ENCODE measurements at regions not wholly inside any gene's neighbourhood (a gene's known extent, or its start where the extent isn't known, plus 50 kb on each side); places are given as distances from the start of the nearest gene placed in this dataset.
A peak's percentile ranks its signal among the peaks of the same experiment; 100 is the strongest.

- Histone ChIP-seq H3K27ac (no peak overlapping the region), H3K9me3 (ENCODE audit: low read depth, low read length) (no peaks in the 10 kb centered on the region), H3K9ac (ENCODE audit: insufficient read length) (no peak overlapping the region), H3K36me3 (ENCODE audit: insufficient read depth, low read length) (no peaks in the 10 kb centered on the region), H3K4me3 (no peak overlapping the region)
- no peak for DNase-seq (ENCODE audit: low read depth, low spot score)
- TF ChIP-seq EZH2 (IDR thresholded peaks at IDR 0.05) (no peak), POLR2AphosphoS5 (IDR thresholded peaks at IDR 0.05; ENCODE audit: borderline replicate concordance, low read depth, low read length) (no peak), FOXP2 (optimal IDR thresholded peaks at IDR 0.05; ENCODE audit: control extremely low read depth, extremely low read length, insufficient read depth) (no peak)
These were observed 155.9 kb upstream of the NUDT4 start for GRCh38 chr12:93221841-93222240.

GRCh38 chr12:93223440-93224426, 154.0 kb upstream of the NUDT4 start:
- no peaks in the 10 kb centered on the region for H3K36me3 ChIP-seq (ENCODE audit: insufficient read depth, low read length)
- TF ChIP-seq EZH2 (IDR thresholded peaks at IDR 0.05) (no peak), POLR2AphosphoS5 (IDR thresholded peaks at IDR 0.05; ENCODE audit: borderline replicate concordance, low read depth, low read length) (no peak; the same call in 1 of the 2 replicates), FOXP2 (optimal IDR thresholded peaks at IDR 0.05; ENCODE audit: control extremely low read depth, extremely low read length, insufficient read depth) (peak; percentile 54)
- H3K9ac ChIP-seq (ENCODE audit: insufficient read length), result peak overlapping the region; percentile 43
- H3K4me3 ChIP-seq, result peak overlapping the region; percentile 74
- no peaks in the 10 kb centered on the region for H3K9me3 ChIP-seq (ENCODE audit: low read depth, low read length)
- DNase-seq (ENCODE audit: low read depth, low spot score), result no peak
- H3K27ac ChIP-seq, result peak overlapping the region; percentile 93

- H3K27ac ChIP-seq, result peak overlapping the region; percentile 93; the same call in 1 of the 2 replicates
- TF ChIP-seq POLR2AphosphoS5 (IDR thresholded peaks at IDR 0.05; ENCODE audit: borderline replicate concordance, low read depth, low read length) (no peak), FOXP2 (optimal IDR thresholded peaks at IDR 0.05; ENCODE audit: control extremely low read depth, extremely low read length, insufficient read depth) (no peak), EZH2 (IDR thresholded peaks at IDR 0.05) (no peak)
- H3K9ac ChIP-seq (ENCODE audit: insufficient read length), result no peak overlapping the region
- no peaks in the 10 kb centered on the region for H3K36me3 ChIP-seq (ENCODE audit: insufficient read depth, low read length)
- no peaks in the 10 kb centered on the region for H3K9me3 ChIP-seq (ENCODE audit: low read depth, low read length)
- no peak for DNase-seq (ENCODE audit: low read depth, low spot score)
- no peak overlapping the region for H3K4me3 ChIP-seq
These were observed 152.6 kb upstream of the NUDT4 start for GRCh38 chr12:93225094-93225493.

GRCh38 chr12:93226361-93226760, 151.4 kb upstream of the NUDT4 start:
- TF ChIP-seq POLR2AphosphoS5 (IDR thresholded peaks at IDR 0.05; ENCODE audit: borderline replicate concordance, low read depth, low read length) (no peak), EZH2 (IDR thresholded peaks at IDR 0.05) (no peak), FOXP2 (optimal IDR thresholded peaks at IDR 0.05; ENCODE audit: control extremely low read depth, extremely low read length, insufficient read depth) (no peak)
- H3K9ac ChIP-seq (ENCODE audit: insufficient read length), result no peak overlapping the region
- no peak overlapping the region for H3K4me3 ChIP-seq
- DNase-seq (ENCODE audit: low read depth, low spot score), result no peak
- no peak overlapping the region for H3K27ac ChIP-seq
- no peaks in the 10 kb centered on the region for H3K9me3 ChIP-seq (ENCODE audit: low read depth, low read length)
- no peaks in the 10 kb centered on the region for H3K36me3 ChIP-seq (ENCODE audit: insufficient read depth, low read length)

- no peak for DNase-seq (ENCODE audit: low read depth, low spot score)
- Histone ChIP-seq H3K36me3 (ENCODE audit: insufficient read depth, low read length) (no peaks in the 10 kb centered on the region), H3K27ac (peak overlapping the region; percentile 89), H3K9me3 (ENCODE audit: low read depth, low read length) (no peaks in the 10 kb centered on the region), H3K4me3 (no peak overlapping the region), H3K9ac (ENCODE audit: insufficient read length) (peak overlapping the region; percentile 19)
- TF ChIP-seq EZH2 (IDR thresholded peaks at IDR 0.05) (no peak), POLR2AphosphoS5 (IDR thresholded peaks at IDR 0.05; ENCODE audit: borderline replicate concordance, low read depth, low read length) (no peak), FOXP2 (optimal IDR thresholded peaks at IDR 0.05; ENCODE audit: control extremely low read depth, extremely low read length, insufficient read depth) (no peak)
These were observed 148.0 kb upstream of the NUDT4 start for GRCh38 chr12:93229494-93230325.

- H3K27ac ChIP-seq, result peak overlapping the region; percentile 89
- no peaks in the 10 kb centered on the region for H3K9me3 ChIP-seq (ENCODE audit: low read depth, low read length)
- TF ChIP-seq EZH2 (IDR thresholded peaks at IDR 0.05) (no peak), FOXP2 (optimal IDR thresholded peaks at IDR 0.05; ENCODE audit: control extremely low read depth, extremely low read length, insufficient read depth) (no peak)
- H3K9ac ChIP-seq (ENCODE audit: insufficient read length), result no peak overlapping the region
- H3K4me3 ChIP-seq, result no peak overlapping the region
- DNase-seq (ENCODE audit: low read depth, low spot score), result no peak
- H3K36me3 ChIP-seq (ENCODE audit: insufficient read depth, low read length), result no peaks in the 10 kb centered on the region
These were observed 147.4 kb upstream of the NUDT4 start for GRCh38 chr12:93230326-93230720.

GRCh38 chr12:93231938-93232337, 145.8 kb upstream of the NUDT4 start:
- TF ChIP-seq POLR2AphosphoS5 (IDR thresholded peaks at IDR 0.05; ENCODE audit: borderline replicate concordance, low read depth, low read length) (no peak), EZH2 (IDR thresholded peaks at IDR 0.05) (no peak), FOXP2 (optimal IDR thresholded peaks at IDR 0.05; ENCODE audit: control extremely low read depth, extremely low read length, insufficient read depth) (no peak)
- no peak overlapping the region for H3K4me3 ChIP-seq
- no peak overlapping the region for H3K27ac ChIP-seq
- H3K9ac ChIP-seq (ENCODE audit: insufficient read length), result no peak overlapping the region
- DNase-seq (ENCODE audit: low read depth, low spot score), result no peak
- H3K36me3 ChIP-seq (ENCODE audit: insufficient read depth, low read length), result no peaks in the 10 kb centered on the region
- H3K9me3 ChIP-seq (ENCODE audit: low read depth, low read length), result no peaks in the 10 kb centered on the region

GRCh38 chr12:93234641-93235040, 143.1 kb upstream of the NUDT4 start:
- DNase-seq (ENCODE audit: low read depth, low spot score), result no peak
- Histone ChIP-seq H3K9me3 (ENCODE audit: low read depth, low read length) (peaks cover 6% of the 10 kb centered on the region; the same call in 1 of the 2 replicates), H3K4me3 (no peak overlapping the region), H3K9ac (ENCODE audit: insufficient read length) (no peak overlapping the region), H3K36me3 (ENCODE audit: insufficient read depth, low read length) (no peaks in the 10 kb centered on the region), H3K27ac (no peak overlapping the region)
- TF ChIP-seq FOXP2 (optimal IDR thresholded peaks at IDR 0.05; ENCODE audit: control extremely low read depth, extremely low read length, insufficient read depth), result no peak
- TF ChIP-seq POLR2AphosphoS5 (IDR thresholded peaks at IDR 0.05; ENCODE audit: borderline replicate concordance, low read depth, low read length), result no peak
- TF ChIP-seq EZH2 (IDR thresholded peaks at IDR 0.05), result no peak
